HPDE6-E6E7 (cell line): ENCODE measurements at regions not wholly inside any gene's neighbourhood (a gene's known extent, or its start where the extent isn't known, plus 50 kb on each side); places are given as distances from the start of the nearest gene placed in this dataset.

Experiments used
- DNase-seq: peaks from one replicate; pipeline ENCODE4 v3.0.0; 2011; ENCODE audit warnings: missing footprints; ENCODE audit errors: extremely low spot score

DNA sequence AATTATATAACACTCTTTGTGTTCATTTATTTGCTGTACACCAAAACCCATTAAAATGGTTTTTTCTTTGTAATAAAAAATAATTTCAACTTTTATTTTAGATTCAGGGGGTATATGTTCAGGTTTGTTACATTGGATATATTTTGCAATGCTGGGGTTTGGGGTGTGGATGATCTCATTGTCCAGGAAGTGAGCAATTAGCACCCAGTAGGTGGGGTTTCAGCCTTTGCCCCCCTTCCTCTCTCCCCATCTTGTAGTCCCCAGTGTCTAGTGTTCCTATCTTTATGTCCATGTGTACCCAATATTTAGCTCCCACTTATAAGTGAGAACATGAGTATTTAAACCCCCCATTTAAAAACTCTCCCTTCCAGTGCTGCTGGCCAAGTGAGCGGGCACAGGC lies 184.6 kb downstream of the RHOU start:
- DNase-seq: no peak

- no peak for DNase-seq
Observed at GRCh38 chr1:228920831-228921230, 185.6 kb downstream of the RHOU start.

- DNase-seq: no peak
Observed at GRCh38 chr1:228921481-228921880, 186.2 kb downstream of the RHOU start.

DNA sequence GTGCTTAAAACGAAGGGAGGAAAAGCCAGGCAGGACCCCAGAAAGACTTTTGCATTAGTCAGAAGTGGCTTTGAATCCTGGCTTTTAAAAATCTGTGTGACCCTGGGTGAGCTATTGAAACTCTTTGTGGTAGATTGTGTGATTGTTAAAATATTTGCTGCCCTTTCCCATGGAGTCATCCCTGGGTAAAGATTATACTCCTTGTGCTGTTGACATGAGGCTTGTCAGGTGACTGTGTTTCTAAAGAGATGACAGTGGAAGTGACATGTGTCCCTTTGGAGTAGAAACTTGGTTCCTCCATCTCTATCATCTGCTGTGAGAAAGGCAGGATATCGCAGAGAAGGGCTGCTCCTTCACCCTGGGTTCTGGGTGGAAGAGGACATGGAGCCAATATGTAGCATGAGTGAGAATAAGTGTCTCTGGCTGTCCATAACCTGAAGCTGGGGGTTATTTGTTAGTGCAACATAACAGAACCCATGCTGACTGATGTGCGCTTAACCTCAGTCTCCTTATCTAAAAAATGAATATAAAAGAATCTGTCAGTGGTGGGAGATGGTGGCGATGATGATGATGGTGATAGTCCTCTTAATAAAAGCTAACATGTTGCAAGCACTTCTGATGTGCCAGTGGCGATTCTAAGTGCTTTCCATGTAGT lies 187.6 kb downstream of the RHOU start:
- DNase-seq: no peak

DNA sequence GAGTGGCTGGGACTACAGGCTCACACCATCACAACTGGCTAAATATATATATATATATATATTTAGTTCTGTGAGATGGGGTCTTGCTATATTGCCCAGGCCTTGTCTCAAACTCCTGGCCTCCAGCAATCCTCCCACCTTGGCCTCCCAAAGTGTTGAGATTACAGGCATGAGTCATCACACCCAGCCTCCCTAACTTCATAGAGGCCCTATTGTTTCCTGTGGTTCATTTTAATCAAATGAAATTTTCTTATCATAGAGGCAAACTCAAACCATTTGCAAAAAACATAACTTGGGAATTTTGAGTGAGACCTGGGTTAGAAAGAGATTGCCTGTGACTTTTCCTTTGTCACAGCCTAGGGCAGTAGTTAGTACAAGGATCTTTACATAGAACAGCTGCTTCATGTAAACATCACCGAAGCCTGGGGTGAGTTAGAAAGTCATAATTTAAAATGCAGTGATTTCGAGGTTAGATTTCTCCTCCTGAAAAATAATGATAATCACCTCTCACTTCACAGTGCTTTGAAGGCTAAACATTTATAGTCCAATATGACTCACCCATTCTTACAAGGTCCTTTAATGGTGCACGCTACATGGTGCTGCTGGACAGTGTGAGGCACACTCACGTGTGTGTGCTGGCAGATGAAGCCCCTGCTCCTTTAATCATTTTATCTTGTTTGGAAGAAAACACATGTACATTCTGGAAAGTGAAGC lies 188.9 kb downstream of the RHOU start:
- DNase-seq: no peak

GRCh38 chr1:228925691-228926090 lies 190.4 kb downstream of the RHOU start:
- DNase-seq: no peak

DNA sequence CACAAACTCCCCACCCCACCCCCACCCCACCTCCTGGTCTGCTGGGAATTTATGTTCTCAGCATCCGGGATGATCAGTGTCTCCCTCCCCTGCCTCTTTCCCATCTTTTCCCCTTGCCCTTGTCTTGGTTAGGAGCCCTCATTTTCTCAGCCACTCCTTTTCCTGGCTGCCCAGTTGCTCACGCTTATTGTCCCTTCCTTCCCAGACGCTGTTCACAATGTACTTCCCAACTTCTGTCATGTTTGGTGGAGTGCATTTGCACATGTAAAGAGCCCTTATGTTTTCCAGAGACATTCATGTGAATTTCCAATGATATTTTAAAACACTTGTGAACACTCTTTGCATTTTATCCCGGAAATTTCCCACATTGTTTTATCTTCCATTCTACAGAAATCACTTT lies 192.1 kb downstream of the RHOU start:
- no peak for DNase-seq

GRCh38 chr1:228927946-228928898 lies 192.9 kb downstream of the RHOU start:
- no peak for DNase-seq

DNA sequence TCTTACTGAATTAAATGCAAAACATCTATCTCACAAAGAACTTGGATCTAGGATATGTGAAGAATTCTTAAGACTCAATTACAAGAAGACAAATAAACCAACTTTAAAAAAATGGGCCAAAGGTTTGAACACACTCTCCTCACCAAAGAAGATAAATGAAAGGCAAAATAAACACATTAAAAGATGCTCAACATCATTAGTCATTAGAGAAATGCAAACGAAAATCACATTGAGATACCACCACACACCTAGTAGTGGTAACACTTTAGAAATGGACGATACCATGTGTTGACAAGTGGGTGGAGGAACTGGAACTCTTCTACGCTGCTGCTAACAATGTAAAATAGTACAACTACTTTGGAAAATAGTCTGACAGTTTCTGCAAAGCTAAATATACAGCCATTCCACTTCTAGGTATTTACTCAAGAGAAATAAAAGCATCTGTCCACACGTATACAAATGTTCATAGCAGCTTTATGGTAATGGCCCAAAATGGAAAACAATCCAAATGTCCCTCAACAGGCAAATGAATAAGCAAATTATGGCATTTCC lies 194.3 kb downstream of the RHOU start:
- no peak for DNase-seq

- no peak for DNase-seq
Observed at GRCh38 chr1:228930479-228930957, 195.2 kb downstream of the RHOU start.

DNA sequence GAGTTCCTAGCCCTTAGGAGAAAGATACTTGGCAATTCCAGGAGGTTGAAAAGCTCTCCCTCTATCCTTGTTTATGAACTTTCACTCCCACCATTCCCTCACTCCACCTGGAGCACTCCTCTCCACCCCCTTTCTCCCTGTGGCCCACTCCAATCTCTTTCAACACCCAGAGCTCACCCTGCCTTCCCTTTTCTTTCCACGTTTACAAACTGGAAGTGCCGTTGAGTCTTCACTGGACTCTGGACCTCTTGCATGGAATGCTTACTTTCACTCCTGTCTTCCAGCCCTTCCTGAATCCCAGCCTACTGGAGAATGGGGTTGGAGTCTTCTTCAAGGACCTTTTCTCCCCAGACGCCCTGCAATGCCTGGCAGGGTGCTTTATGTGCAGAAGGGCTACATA lies 198.5 kb downstream of the RHOU start:
- DNase-seq: no peak

- DNase-seq: no peak
Observed at GRCh38 chr1:228935198-228935663, 200.0 kb downstream of the RHOU start.

DNA sequence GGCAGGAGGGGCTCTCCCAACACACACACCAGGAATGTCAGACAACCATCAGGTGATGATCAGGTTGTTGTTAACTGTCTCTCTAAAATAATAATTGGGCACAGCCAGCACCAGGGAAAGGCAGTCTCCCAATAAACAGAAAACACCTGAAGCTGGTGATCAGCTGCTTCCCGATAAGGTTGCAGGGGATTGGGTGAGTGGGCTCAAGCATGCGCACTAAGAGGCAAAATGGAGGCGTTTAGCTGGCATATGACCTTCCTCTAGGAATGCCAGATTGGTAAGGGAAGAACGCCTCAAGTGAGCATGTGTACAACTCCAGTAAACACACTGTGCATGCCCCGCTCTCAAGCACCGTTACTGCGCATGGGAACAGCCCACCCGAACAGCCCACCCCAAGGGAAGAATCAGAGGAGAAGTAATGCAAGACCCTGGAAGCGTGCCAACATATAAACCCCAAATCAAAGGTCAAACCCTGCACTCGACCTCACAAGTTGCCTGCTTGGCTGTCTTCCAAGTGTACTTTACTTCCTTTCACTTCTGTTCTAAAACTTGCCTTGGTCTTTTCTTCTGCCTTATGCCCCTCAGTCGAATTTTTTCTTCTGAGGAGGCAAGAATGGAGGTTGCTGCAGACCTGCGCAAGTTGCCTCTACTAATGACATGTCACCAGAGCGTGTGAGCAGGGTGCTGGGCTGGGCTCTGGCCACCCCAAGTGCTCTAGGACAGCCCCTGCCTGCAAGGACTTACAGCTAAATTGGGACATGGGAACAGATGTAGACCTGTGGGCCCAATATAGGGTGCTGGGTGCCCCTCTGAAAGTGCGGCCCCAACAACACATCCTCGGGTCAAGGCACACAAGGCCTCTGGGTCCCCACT lies 200.8 kb downstream of the RHOU start:
- no peak for DNase-seq

DNA sequence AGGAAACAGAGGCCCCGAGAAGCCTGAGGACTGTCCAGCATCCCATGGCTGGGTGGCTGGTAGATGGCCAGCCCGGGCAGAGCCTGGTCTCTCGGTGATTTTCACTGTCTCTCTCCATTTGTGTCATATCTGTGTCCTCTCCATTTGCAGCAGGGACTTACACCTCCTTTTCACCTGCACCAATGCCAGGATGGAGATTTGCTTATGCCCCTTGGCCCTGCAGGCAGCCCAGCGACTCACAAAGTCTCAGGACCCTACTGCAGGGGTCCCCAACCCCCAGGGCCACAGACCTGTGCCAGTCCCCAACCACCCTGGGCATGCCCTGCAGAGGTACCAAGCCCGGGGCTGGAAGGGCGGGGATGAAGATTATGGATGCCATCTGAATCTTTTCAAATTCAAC lies 201.6 kb downstream of the RHOU start:
- DNase-seq: no peak

DNA sequence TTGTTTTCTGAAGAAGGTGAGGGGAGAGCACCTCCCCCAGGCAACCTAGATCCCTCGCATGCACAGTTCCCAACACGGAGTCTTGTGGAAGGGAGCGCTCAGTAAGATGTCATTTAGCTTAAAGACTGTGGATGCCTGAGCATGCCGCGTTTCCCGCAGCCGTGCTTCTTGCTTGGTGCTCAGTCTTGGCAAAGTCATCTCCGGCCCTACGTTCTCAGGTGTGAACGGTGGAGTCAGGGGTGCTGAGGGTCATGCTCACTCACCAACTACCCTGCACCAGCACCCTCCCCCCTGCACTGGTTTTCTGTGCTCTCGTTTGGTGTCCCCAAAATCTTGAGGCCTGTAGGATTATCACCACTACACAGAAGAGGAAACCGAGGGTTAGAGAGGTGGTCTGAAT lies 202.1 kb downstream of the RHOU start:
- DNase-seq: no peak

DNA sequence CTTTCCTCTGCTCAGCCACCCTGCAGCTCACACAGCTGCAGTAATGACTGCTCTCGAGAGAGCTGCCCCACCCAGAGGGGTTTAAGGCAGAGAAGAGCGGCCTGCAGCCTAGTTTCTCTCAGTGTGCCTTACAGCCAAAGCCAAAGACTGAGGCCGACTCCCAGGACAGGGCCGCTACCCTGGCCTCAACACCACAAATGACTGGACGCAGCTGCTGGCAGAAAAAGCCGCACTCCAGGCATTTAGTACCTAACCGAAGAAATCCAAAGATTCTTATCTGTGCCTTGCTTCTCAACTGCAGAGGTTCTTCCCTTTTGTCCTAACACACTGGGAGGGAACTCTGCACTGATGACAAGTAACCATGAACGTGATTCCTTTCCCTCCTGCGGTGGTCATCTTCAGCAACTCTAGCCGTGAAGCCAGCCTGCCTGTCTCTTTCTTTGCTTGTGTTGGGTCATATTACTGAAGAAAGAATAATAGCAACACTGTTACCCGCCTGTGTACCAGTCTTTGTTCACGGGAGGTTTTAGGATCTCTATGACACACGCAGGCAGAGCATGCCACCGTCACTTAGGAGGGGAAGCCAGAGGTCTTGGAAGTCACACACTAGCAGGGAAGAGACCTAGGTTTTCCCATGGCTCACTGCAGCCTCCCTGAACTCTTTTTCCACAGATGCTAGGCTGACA lies 202.7 kb downstream of the RHOU start:
- DNase-seq: no peak

DNA sequence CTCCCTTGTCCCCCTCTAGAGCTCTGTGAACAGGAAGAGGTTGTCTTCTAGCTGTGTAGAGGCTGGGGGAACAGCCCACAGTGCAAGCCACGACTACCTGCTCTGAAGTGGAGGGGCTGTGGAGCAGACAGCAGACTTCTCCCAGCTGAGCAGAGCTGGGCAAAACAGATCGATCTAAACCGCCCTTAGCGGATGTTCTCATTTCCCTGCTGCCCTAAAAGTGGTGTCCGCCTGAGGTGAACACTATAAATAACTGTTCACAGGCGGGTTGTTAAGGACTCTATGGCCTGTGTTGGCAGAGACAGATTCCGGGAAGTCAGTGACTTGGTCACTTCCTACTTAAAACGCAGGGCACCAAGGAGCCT lies 203.2 kb downstream of the RHOU start:
- DNase-seq: no peak

DNA sequence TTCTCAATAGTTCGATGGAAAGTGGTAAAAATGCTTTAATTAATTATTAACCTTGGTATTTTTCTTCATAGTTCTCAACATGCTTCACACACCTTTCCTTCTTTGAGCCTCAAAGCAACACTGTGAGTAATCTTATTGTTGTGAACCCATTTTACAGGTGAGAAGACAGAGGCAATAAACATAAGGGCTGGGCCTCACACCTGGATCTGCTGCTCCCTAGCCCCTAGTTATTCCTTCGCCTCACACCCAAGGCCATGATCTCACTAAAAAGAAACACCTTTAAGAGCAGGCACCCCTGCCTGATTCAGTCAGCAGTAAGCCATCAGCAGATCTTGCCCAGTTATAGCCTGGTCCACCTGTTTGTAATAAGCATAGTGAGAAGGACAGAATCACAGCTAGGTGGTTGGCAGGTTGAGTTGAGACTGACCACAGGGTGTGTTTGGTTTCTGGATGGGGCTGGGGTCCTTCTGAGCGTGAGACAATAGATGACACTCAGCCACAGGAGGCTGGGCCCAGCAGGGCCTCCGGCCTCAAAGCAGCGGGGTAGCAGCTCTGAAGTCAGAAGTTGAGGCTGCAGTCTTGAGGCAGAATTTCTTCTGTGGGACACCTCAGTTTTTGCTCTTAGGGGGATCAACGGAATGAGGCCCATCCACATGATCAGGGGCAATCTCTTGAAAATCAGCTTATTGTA lies 203.9 kb downstream of the RHOU start:
- no peak for DNase-seq

GRCh38 chr1:228939881-228940392 lies 204.7 kb downstream of the RHOU start:
- DNase-seq: no peak

- no peak for DNase-seq
Observed at GRCh38 chr1:228940526-228940925, 205.2 kb downstream of the RHOU start.
